K562 (cell line): ENCODE measurements at regions not wholly inside any gene's neighbourhood (a gene's known extent, or its start where the extent isn't known, plus 50 kb on each side); places are given as distances from the start of the nearest gene placed in this dataset.

Experiments used
- ATAC-seq: fragments of 200-7000 bp; cut with Tn5 transposase; 3 replicates; pipeline ENCODE4 v1.9.1; 2020; ENCODE audit warnings: moderate library complexity
- BruUV-seq: library from RNA; stranded (reverse); fragments of 400-500 nt; replicated peaks from 2 replicates; lab custom pipeline; 2021; lab: Mats Ljungman, UMichigan
- CTCF ChIA-PET: fragments of 300-600 bp; formaldehyde crosslinking; extraction: SDS; loops from one replicate; lab custom pipeline; 2021; ENCODE audit warnings: low intra/inter-chr PET ratio; lab: Yijun Ruan, JAX
- POLR2A ChIA-PET: fragments of 300-600, 350-650 bp; sonication (Branson Sonifier 250); formaldehyde crosslinking; extraction: SDS; loops from one replicate; lab custom pipeline; 2021; ENCODE audit warnings: antibody characterized with exemption, inconsistent platforms; lab: Yijun Ruan, JAX
- DNase-seq, 4 experiments: peaks; one replicate each; pipeline versions ENCODE4 v3.0.0 to v3.0.0-alpha.2; 2011 to 2018; ENCODE audit warnings: low spot score in 3 of 4, mixed read lengths in 3 of 4; ENCODE audit errors: extremely low read depth in 1 of 4
- FAIRE-seq: peaks from 2 replicates; lab custom pipeline; 2011; peaks lifted over from hg19 to GRCh38; lab: Jason Lieb, UNC
- H2AFZ ChIP-seq: 2 replicates; pipeline ENCODE4 v1.6.0; 2011; ENCODE audit warnings: low read depth, low read length, control low read depth, inconsistent platforms
- H3K27ac ChIP-seq: fragments of 200-600 bp; 3 replicates; pipeline ENCODE4 v1.8.0; 2011; ENCODE audit warnings: low read depth, mild to moderate bottlenecking, control low read depth, inconsistent platforms, low read length, moderate library complexity, mixed read lengths; ENCODE audit errors: extremely low read depth
- H3K27me3 ChIP-seq, 2 experiments: fragments of 300-600 bp in 1 of 2; 2 replicates in 1 of 2; 3 replicates in 1 of 2; pipeline versions ENCODE4 v1.6.0 to v1.8.0; 2011; ENCODE audit warnings: inconsistent platforms in 2 of 2, low read length in 2 of 2, mild to moderate bottlenecking in 1 of 2, mixed read lengths in 1 of 2, moderate library complexity in 1 of 2; ENCODE audit not compliant: control insufficient read depth in 2 of 2, insufficient read depth in 2 of 2
- H3K36me3 ChIP-seq: fragments of 300-600 bp; 3 replicates; pipeline ENCODE4 v1.8.0; 2011; ENCODE audit warnings: mild to moderate bottlenecking, low read length, inconsistent platforms; ENCODE audit not compliant: control insufficient read depth, insufficient read depth
- H3K4me1 ChIP-seq, 2 experiments: fragments of 200-600 bp in 1 of 2; replicated peaks in 1 of 2; 2 replicates in 1 of 2; 3 replicates in 1 of 2; pipeline versions ENCODE4 v1.5.1 to v1.8.0; 2011; ENCODE audit warnings: inconsistent platforms in 2 of 2, low read length in 2 of 2, mild to moderate bottlenecking in 1 of 2, mixed read lengths in 1 of 2, moderate library complexity in 1 of 2; ENCODE audit not compliant: control insufficient read depth in 2 of 2, insufficient read depth in 2 of 2
- H3K4me2 ChIP-seq: 2 replicates; pipeline ENCODE4 v1.6.1; 2011; ENCODE audit warnings: low read length, control low read depth, inconsistent platforms, mixed read lengths; ENCODE audit not compliant: insufficient read depth
- H3K4me3 ChIP-seq: fragments of 200-600 bp; sonication (generic), shearing (Covaris generic); 2 replicates; pipeline ENCODE4 v1.5.1; 2016; ENCODE audit warnings: control low read depth, inconsistent platforms
- H3K79me2 ChIP-seq: fragments of 200-600 bp; 3 replicates; pipeline ENCODE4 v1.8.0; 2011; ENCODE audit warnings: low read length, inconsistent platforms; ENCODE audit not compliant: control insufficient read depth, insufficient read depth
- H3K9ac ChIP-seq, 2 experiments: 2 replicates each; pipeline versions ENCODE4 v1.6.0 to v1.6.1; 2011; ENCODE audit warnings: low read depth in 2 of 2, low read length in 2 of 2, control low read depth in 1 of 2, inconsistent platforms in 1 of 2, mild to moderate bottlenecking in 1 of 2, mixed read lengths in 1 of 2; ENCODE audit not compliant: insufficient read depth in 1 of 2
- H3K9me1 ChIP-seq: one replicate; pipeline ENCODE4 v1.6.0; 2011; ENCODE audit warnings: inconsistent platforms, mild to moderate bottlenecking, low read length, moderate library complexity; ENCODE audit not compliant: control insufficient read depth, insufficient read depth
- H3K9me3 ChIP-seq: replicated peaks from 2 replicates; pipeline ENCODE4 v1.5.1; 2011; ENCODE audit warnings: low read depth, low read length, inconsistent platforms; ENCODE audit not compliant: control insufficient read depth, insufficient read depth
- H4K20me1 ChIP-seq: replicated peaks from 2 replicates; pipeline ENCODE4 v1.6.1; 2011; ENCODE audit warnings: low read length, inconsistent platforms, mixed read lengths; ENCODE audit not compliant: control insufficient read depth, insufficient read depth
- HEY1 ChIP-seq: fragments of 250-450 bp; sonication (Bioruptor Pico); IDR thresholded peaks from 2 replicates; pipeline ENCODE4 v1.5.0; 2020; ENCODE audit warnings: mild to moderate bottlenecking, moderate library complexity, borderline replicate concordance
- MAFF ChIP-seq: IDR thresholded peaks from 2 replicates; pipeline ENCODE4 v1.6.1; 2012; ENCODE audit warnings: low read length, improper control_type of control experiment
- MECOM ChIP-seq: fragments of 250-450 bp; sonication (Bioruptor Pico); IDR thresholded peaks from 2 replicates; pipeline ENCODE4 v1.8.0; 2022; ENCODE audit warnings: inconsistent platforms
- ZC3H8 ChIP-seq: fragments of 450-650 bp; IDR thresholded peaks from 2 replicates; pipeline ENCODE4 v1.6.1; 2017
- ZKSCAN3 ChIP-seq: fragments of 250-450 bp; sonication (Bioruptor Pico); IDR thresholded peaks from 2 replicates; pipeline ENCODE4 v1.4.0; 2020
- ZNF280B ChIP-seq: fragments of 250-450 bp; sonication (Bioruptor Pico); IDR thresholded peaks from 2 replicates; pipeline ENCODE4 v1.5.1; 2021; ENCODE audit warnings: mild to moderate bottlenecking
- WGBS: fragments of 100-300 bp; shearing (Covaris generic); methylation state at CpG from one replicate; pipeline ENCODE4 v1.1.6; 2016; ENCODE audit warnings: low coverage, mixed read lengths; ENCODE audit not compliant: insufficient coverage; ENCODE audit errors: missing lambda C conversion rate; 5-methylcytosine and 5-hydroxymethylcytosine counted together
- in situ Hi-C: fragments of 300-500 bp; cut with MboI; formaldehyde crosslinking; loops from 4 replicates; pipeline ENCODE4 v1.15.0; 2018; ENCODE audit warnings: inconsistent platforms, mixed read lengths
- intact Hi-C: fragments of 100-400 bp; cut with micrococcal nuclease; formaldehyde crosslinking; loops from 2 replicates; pipeline ENCODE4 v1.14.2; 2022
- TF ChIP-seq, protein P1 (sequence below): sonication (generic); formaldehyde crosslinking; IDR thresholded peaks from 2 replicates; pipeline ENCODE4 v1.8.0; 2022; ENCODE audit warnings: missing genetic modification reagents, mild to moderate bottlenecking, borderline replicate concordance
- TF ChIP-seq, protein P2 (sequence below): fragments of 250-450 bp; sonication (Bioruptor Pico); IDR thresholded peaks from 2 replicates; pipeline ENCODE4 v1.4.0; 2020

- Histone ChIP-seq H3K4me1 (no peaks in the 10 kb centered on the region), H3K79me2 (no peaks in the 10 kb centered on the region), H2AFZ (no peak overlapping the region), H3K9me1 (no peaks in the 10 kb centered on the region), H3K36me3 (no peaks in the 10 kb centered on the region), H3K4me3 (no peak overlapping the region), H3K9me3 (no peaks in the 10 kb centered on the region), H3K27me3 (no peaks in the 10 kb centered on the region), H3K4me2 (no peak overlapping the region), H3K27ac (no peak overlapping the region), H3K9ac (no peak overlapping the region), H4K20me1 (no peaks in the 10 kb centered on the region)
- no TSS peak for BruUV-seq
- ATAC-seq (no peak), FAIRE-seq (no peak), DNase-seq (no peak)
- 2% methylated on average over 4 of the region's 4 CpGs for WGBS
- ChIA-PET CTCF (no interaction called here), POLR2A (no interaction called here)
- intact Hi-C loops = no loop called here
- TF ChIP-seq ZKSCAN3 (no peak), MAFF (no peak)
- in situ Hi-C loops = no loop called here
Measured at GRCh38 chr4:96240041-96240440, 400.1 kb downstream of the PDHA2 start.

- H3K4me1 ChIP-seq = no peaks in the 10 kb centered on the region
- BruUV-seq = no TSS peak
- in situ Hi-C loops (no loop called here), intact Hi-C loops (no loop called here)
- H2AFZ ChIP-seq = no peak overlapping the region
- H3K4me2 ChIP-seq = no peak overlapping the region
- no peak overlapping the region for H3K9ac ChIP-seq
- no peaks in the 10 kb centered on the region for H3K36me3 ChIP-seq
- no peak for FAIRE-seq
- ATAC-seq = no peak
- no peaks in the 10 kb centered on the region for H4K20me1 ChIP-seq
- POLR2A ChIA-PET = no interaction called here
- H3K79me2 ChIP-seq = no peaks in the 10 kb centered on the region
- CTCF ChIA-PET = no interaction called here
- no peak for DNase-seq
- no peaks in the 10 kb centered on the region for H3K9me3 ChIP-seq
- H3K27ac ChIP-seq = no peak overlapping the region
- H3K9me1 ChIP-seq = no peaks in the 10 kb centered on the region
- no peaks in the 10 kb centered on the region; a peak in 1 of 5 replicates for H3K27me3 ChIP-seq
- no peak overlapping the region for H3K4me3 ChIP-seq
- TF ChIP-seq, protein P1, sequence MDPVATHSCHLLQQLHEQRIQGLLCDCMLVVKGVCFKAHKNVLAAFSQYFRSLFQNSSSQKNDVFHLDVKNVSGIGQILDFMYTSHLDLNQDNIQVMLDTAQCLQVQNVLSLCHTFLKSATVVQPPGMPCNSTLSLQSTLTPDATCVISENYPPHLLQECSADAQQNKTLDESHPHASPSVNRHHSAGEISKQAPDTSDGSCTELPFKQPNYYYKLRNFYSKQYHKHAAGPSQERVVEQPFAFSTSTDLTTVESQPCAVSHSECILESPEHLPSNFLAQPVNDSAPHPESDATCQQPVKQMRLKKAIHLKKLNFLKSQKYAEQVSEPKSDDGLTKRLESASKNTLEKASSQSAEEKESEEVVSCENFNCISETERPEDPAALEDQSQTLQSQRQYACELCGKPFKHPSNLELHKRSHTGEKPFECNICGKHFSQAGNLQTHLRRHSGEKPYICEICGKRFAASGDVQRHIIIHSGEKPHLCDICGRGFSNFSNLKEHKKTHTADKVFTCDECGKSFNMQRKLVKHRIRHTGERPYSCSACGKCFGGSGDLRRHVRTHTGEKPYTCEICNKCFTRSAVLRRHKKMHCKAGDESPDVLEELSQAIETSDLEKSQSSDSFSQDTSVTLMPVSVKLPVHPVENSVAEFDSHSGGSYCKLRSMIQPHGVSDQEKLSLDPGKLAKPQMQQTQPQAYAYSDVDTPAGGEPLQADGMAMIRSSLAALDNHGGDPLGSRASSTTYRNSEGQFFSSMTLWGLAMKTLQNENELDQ = no peak
- no peak for TF ChIP-seq ZC3H8
- no peak for TF ChIP-seq MECOM
- TF ChIP-seq, protein P2, sequence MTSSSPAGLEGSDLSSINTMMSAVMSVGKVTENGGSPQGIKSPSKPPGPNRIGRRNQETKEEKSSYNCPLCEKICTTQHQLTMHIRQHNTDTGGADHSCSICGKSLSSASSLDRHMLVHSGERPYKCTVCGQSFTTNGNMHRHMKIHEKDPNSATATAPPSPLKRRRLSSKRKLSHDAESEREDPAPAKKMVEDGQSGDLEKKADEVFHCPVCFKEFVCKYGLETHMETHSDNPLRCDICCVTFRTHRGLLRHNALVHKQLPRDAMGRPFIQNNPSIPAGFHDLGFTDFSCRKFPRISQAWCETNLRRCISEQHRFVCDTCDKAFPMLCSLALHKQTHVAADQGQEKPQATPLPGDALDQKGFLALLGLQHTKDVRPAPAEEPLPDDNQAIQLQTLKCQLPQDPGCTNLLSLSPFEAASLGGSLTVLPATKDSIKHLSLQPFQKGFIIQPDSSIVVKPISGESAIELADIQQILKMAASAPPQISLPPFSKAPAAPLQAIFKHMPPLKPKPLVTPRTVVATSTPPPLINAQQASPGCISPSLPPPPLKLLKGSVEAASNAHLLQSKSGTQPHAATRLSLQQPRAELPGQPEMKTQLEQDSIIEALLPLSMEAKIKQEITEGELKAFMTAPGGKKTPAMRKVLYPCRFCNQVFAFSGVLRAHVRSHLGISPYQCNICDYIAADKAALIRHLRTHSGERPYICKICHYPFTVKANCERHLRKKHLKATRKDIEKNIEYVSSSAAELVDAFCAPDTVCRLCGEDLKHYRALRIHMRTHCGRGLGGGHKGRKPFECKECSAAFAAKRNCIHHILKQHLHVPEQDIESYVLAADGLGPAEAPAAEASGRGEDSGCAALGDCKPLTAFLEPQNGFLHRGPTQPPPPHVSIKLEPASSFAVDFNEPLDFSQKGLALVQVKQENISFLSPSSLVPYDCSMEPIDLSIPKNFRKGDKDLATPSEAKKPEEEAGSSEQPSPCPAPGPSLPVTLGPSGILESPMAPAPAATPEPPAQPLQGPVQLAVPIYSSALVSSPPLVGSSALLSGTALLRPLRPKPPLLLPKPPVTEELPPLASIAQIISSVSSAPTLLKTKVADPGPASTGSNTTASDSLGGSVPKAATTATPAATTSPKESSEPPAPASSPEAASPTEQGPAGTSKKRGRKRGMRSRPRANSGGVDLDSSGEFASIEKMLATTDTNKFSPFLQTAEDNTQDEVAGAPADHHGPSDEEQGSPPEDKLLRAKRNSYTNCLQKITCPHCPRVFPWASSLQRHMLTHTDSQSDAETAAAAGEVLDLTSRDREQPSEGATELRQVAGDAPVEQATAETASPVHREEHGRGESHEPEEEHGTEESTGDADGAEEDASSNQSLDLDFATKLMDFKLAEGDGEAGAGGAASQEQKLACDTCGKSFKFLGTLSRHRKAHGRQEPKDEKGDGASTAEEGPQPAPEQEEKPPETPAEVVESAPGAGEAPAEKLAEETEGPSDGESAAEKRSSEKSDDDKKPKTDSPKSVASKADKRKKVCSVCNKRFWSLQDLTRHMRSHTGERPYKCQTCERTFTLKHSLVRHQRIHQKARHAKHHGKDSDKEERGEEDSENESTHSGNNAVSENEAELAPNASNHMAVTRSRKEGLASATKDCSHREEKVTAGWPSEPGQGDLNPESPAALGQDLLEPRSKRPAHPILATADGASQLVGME (CRISPR knock-in tag) = no peak
- TF ChIP-seq HEY1 (CRISPR knock-in tag) = no peak
- TF ChIP-seq ZNF280B = no peak
Measured at GRCh38 chr4:96241819-96242218, 401.9 kb downstream of the PDHA2 start.
